ENCODE measurements at regions not wholly inside any gene's neighbourhood (a gene's known extent, or its start where the extent isn't known, plus 50 kb on each side); places are given as distances from the start of the nearest gene placed in this dataset.
A peak's percentile ranks its signal among the peaks of the same experiment; 100 is the strongest.

DNA sequence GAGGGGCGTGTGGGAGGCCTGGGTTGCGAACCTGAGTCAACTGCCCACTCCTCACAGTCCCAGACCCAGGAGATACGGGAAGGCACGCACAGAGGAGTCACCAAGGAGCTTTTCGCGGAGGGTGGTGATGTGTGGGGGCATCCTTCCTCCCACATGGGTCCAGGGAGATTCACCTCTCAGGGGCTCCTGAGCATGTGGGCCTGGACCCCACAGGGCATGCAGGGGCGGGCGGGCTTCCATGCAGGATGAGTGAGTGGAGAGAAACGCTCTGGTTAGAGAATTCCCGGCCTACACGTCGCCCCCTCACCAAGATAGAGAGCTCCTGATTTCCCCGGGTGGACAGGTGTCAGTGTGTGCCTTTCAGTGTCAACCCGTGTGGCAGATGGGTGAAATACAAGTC is 641.7 kb upstream of the FZD8 start:
- intact Hi-C loops (cut with DNase I), result no loop called here
- Histone ChIP-seq H3K9me3 (no peaks in the 10 kb centered on the region), H3K27ac (no peak overlapping the region), H3K27me3 (no peaks in the 10 kb centered on the region), H3K4me1 (no peaks in the 10 kb centered on the region), H3K36me3 (replicated peaks in 1 of 2; ENCODE audit: insufficient read depth in 1 of 2, low read depth in 2 of 2) (no peaks in the 10 kb centered on the region), H3K4me3 (no peak overlapping the region)
- WGBS, 2 donors, result 79 to 87% methylated on average over 14 of the region's 14 CpGs
- ATAC-seq (no peak), DNase-seq (no peak)
- TF ChIP-seq, protein P1, sequence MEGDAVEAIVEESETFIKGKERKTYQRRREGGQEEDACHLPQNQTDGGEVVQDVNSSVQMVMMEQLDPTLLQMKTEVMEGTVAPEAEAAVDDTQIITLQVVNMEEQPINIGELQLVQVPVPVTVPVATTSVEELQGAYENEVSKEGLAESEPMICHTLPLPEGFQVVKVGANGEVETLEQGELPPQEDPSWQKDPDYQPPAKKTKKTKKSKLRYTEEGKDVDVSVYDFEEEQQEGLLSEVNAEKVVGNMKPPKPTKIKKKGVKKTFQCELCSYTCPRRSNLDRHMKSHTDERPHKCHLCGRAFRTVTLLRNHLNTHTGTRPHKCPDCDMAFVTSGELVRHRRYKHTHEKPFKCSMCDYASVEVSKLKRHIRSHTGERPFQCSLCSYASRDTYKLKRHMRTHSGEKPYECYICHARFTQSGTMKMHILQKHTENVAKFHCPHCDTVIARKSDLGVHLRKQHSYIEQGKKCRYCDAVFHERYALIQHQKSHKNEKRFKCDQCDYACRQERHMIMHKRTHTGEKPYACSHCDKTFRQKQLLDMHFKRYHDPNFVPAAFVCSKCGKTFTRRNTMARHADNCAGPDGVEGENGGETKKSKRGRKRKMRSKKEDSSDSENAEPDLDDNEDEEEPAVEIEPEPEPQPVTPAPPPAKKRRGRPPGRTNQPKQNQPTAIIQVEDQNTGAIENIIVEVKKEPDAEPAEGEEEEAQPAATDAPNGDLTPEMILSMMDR (IDR thresholded peaks at IDR 0.05), result no peak

GRCh38 chr10:36281831-36282331 is 639.8 kb upstream of the FZD8 start:
- ATAC-seq (no peak), DNase-seq (peak in 1 of 4 donors; percentile 4)
- H3K36me3 ChIP-seq (replicated peaks in 1 of 2; ENCODE audit: insufficient read depth in 1 of 2, low read depth in 2 of 2), result no peaks in the 10 kb centered on the region
- H3K27me3 ChIP-seq, result no peaks in the 10 kb centered on the region
- no peak overlapping the region for H3K4me3 ChIP-seq
- intact Hi-C loops (cut with DNase I), result no loop called here
- TF ChIP-seq, protein P1 (IDR thresholded peaks at IDR 0.05), result no peak
- TF ChIP-seq POLR2A (IDR thresholded peaks at IDR 0.05), result no peak
- H3K27ac ChIP-seq, result no peak overlapping the region
- no peaks in the 10 kb centered on the region for H3K9me3 ChIP-seq
- 30 to 47% methylated on average over 3 of the region's 3 CpGs for WGBS, 2 donors
- no peaks in the 10 kb centered on the region for H3K4me1 ChIP-seq

DNA sequence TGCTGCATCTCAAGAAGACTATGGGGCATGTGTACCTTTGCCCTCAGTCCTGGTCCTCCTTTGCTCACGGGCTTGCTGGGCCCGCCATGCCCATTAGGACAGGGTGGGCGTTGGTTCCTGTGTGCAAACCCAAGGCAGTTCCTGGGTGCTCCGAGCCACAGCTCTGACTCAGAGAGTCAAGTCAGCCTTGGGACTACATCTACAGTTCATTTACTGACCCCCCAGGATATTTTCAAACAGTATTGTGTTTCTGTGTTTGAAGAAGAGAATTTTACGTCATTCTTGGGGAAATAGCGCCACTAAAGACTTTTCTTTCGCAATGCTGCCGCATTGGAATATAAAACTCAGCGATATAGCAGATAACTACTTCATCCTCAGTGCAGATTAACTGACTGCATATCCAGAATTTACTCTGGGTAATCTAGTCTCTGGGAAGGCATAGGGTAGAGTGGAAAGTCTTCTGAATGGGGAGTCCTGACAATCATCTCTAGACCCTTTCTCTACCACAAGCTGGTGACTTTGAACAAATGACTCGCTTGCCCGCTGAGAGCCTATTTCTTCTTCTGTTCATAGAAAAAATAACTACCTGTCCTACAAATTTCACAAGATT is 638.9 kb upstream of the FZD8 start:
- WGBS, 2 donors, result 71 to 89% methylated on average over 11 of the region's 11 CpGs

DNA sequence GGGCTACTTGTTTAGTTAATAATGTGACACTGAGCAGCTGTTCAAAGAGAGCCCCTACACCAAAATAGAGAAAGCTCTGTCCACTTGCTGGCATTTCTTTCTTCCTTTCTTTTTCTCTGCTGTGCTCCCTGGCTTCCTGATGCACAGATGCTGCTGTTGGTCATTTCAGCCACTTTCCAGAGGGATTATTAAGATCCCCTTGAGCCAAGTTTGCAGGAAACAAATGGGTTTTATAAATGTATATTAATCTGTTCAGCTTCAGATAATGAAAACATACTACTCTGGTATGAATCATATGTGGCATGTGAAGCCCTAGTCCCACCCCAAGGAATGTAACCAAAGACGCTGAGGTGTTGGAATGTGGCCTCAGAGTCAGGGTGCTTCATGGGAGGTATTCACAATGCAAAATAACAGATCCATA is 638.2 kb upstream of the FZD8 start:
- TF ChIP-seq, protein P1 (IDR thresholded peaks at IDR 0.05), result no peak
- no peak for TF ChIP-seq POLR2A (IDR thresholded peaks at IDR 0.05)
- DNase-seq (no peak), ATAC-seq (no peak)
- H3K27me3 ChIP-seq, result no peaks in the 10 kb centered on the region
- intact Hi-C loops (cut with DNase I), result no loop called here
- H3K27ac ChIP-seq, result no peak overlapping the region
- no peaks in the 10 kb centered on the region for H3K9me3 ChIP-seq
- no peaks in the 10 kb centered on the region for H3K4me1 ChIP-seq
- H3K36me3 ChIP-seq (replicated peaks in 1 of 2; ENCODE audit: insufficient read depth in 1 of 2, low read depth in 2 of 2), result no peaks in the 10 kb centered on the region
- WGBS, 2 donors, result 38 to 73% methylated on average over 1 of the region's 1 CpG
- H3K4me3 ChIP-seq, result no peak overlapping the region

More for the DNA sequence above, 638.9 kb upstream of the FZD8 start:
- intact Hi-C loops (cut with DNase I), result no loop called here
- Histone ChIP-seq H3K4me1 (no peaks in the 10 kb centered on the region), H3K27ac (no peak overlapping the region), H3K9me3 (no peaks in the 10 kb centered on the region), H3K36me3 (replicated peaks in 1 of 2; ENCODE audit: insufficient read depth in 1 of 2, low read depth in 2 of 2) (no peaks in the 10 kb centered on the region), H3K4me3 (no peak overlapping the region), H3K27me3 (no peaks in the 10 kb centered on the region)
- no peak for DNase-seq
- no peak for TF ChIP-seq POLR2A (IDR thresholded peaks at IDR 0.05)
- TF ChIP-seq, protein P1 (IDR thresholded peaks at IDR 0.05), result no peak
- no peak for ATAC-seq

DNA sequence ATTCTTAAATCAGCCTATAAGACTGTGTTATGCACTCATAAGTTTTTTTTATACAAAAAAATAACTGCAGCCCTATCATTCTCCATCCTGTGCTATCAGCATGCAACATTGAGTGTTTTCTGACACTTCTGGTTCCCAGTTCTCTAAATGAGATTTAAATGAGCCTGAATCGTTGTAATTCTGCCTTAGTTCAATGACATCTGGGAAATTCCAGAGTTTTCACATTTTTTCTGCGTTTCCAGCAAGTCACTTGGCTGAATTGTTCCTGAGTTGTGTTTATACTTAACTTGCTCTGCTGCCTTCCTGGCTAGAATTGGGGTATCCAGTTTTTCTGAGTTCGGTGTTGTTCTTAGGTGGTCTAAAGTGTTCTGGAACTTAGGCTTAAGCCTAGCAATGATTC is 636.1 kb upstream of the FZD8 start:
- ATAC-seq (no peak), DNase-seq (no peak)
- intact Hi-C loops (cut with DNase I), result no loop called here
- TF ChIP-seq, protein P1 (IDR thresholded peaks at IDR 0.05), result no peak
- no peak for TF ChIP-seq POLR2A (IDR thresholded peaks at IDR 0.05)
- Histone ChIP-seq H3K36me3 (replicated peaks in 1 of 2; ENCODE audit: insufficient read depth in 1 of 2, low read depth in 2 of 2) (no peaks in the 10 kb centered on the region), H3K4me3 (no peak overlapping the region), H3K4me1 (no peaks in the 10 kb centered on the region), H3K27me3 (no peaks in the 10 kb centered on the region), H3K27ac (no peak overlapping the region), H3K9me3 (no peaks in the 10 kb centered on the region)
- WGBS, 2 donors, result 25 to 26% methylated on average over 3 of the region's 3 CpGs
